ENCODE measurements at regions not wholly inside any gene's neighbourhood (a gene's known extent, or its start where the extent isn't known, plus 50 kb on each side); places are given as distances from the start of the nearest gene placed in this dataset.
A peak's percentile ranks its signal among the peaks of the same experiment; 100 is the strongest.

- Histone ChIP-seq H3K79me2 (ENCODE audit: control insufficient read depth, insufficient read depth, low read length) (no peaks in the 10 kb centered on the region), H3K9ac (ENCODE audit: insufficient read depth, low read length) (no peak overlapping the region), H3K4me1 (ENCODE audit: control insufficient read depth, extremely low read depth, insufficient read depth, low read length) (no peaks in the 10 kb centered on the region), H2AFZ (ENCODE audit: low read length) (no peak overlapping the region), H3K36me3 (ENCODE audit: control insufficient read depth, insufficient read depth, low read length) (no peaks in the 10 kb centered on the region), H3K27me3 (ENCODE audit: control insufficient read depth, insufficient read depth, low read length) (no peaks in the 10 kb centered on the region), H3K4me3 (replicated peaks in 1 of 4; ENCODE audit: control extremely low read depth in 1 of 4, insufficient read depth in 1 of 4, low read depth in 3 of 4, low read length in 4 of 4) (no peak overlapping the region), H3K4me2 (ENCODE audit: extremely low read depth, insufficient read depth, low read length) (no peak overlapping the region), H3K9me3 (ENCODE audit: control insufficient read depth, insufficient read depth, low read depth, low read length) (no peaks in the 10 kb centered on the region), H3K27ac (ENCODE audit: insufficient read depth, low read length) (no peak overlapping the region), H4K20me1 (ENCODE audit: control insufficient read depth, extremely low read depth, insufficient read depth, low read length) (no peaks in the 10 kb centered on the region)
- no peak for DNase-seq (ENCODE audit: low read depth in 2 of 2)
- no peak for TF ChIP-seq CTCF (conservative IDR thresholded peaks at IDR 0.05 in 1 of 2, IDR thresholded peaks at IDR 0.05 in 1 of 2; ENCODE audit: low read depth in 1 of 2, low read length in 2 of 2)
- no peak for TF ChIP-seq EZH2 (IDR thresholded peaks at IDR 0.05; ENCODE audit: low read length, missing control alignments)
Measured at GRCh38 chr11:104549019-104549418, 349.2 kb downstream of the CASP12 start.

- peak; percentile 17 to 47 for DNase-seq (ENCODE audit: low read depth in 2 of 2)
- TF ChIP-seq CTCF (conservative IDR thresholded peaks at IDR 0.05 in 1 of 2, IDR thresholded peaks at IDR 0.05 in 1 of 2; ENCODE audit: low read depth in 1 of 2, low read length in 2 of 2) (no peak), EZH2 (IDR thresholded peaks at IDR 0.05; ENCODE audit: low read length, missing control alignments) (no peak)
- H3K4me2 ChIP-seq (ENCODE audit: extremely low read depth, insufficient read depth, low read length) = no peak overlapping the region
- no peaks in the 10 kb centered on the region for H3K79me2 ChIP-seq (ENCODE audit: control insufficient read depth, insufficient read depth, low read length)
- no peak overlapping the region for H2AFZ ChIP-seq (ENCODE audit: low read length)
- no peak overlapping the region for H3K9ac ChIP-seq (ENCODE audit: insufficient read depth, low read length)
- no peaks in the 10 kb centered on the region for H3K36me3 ChIP-seq (ENCODE audit: control insufficient read depth, insufficient read depth, low read length)
- H4K20me1 ChIP-seq (ENCODE audit: control insufficient read depth, extremely low read depth, insufficient read depth, low read length) = no peaks in the 10 kb centered on the region
- no peak overlapping the region for H3K27ac ChIP-seq (ENCODE audit: insufficient read depth, low read length)
- H3K4me1 ChIP-seq (ENCODE audit: control insufficient read depth, extremely low read depth, insufficient read depth, low read length) = no peaks in the 10 kb centered on the region
- H3K9me3 ChIP-seq (ENCODE audit: control insufficient read depth, insufficient read depth, low read depth, low read length) = no peaks in the 10 kb centered on the region
- no peak overlapping the region for H3K4me3 ChIP-seq (replicated peaks in 1 of 4; ENCODE audit: control extremely low read depth in 1 of 4, insufficient read depth in 1 of 4, low read depth in 3 of 4, low read length in 4 of 4)
- no peaks in the 10 kb centered on the region for H3K27me3 ChIP-seq (ENCODE audit: control insufficient read depth, insufficient read depth, low read length)
Measured at GRCh38 chr11:104547996-104548661, 350.1 kb downstream of the CASP12 start.

GRCh38 chr11:104546501-104546900 is 351.8 kb downstream of the CASP12 start:
- no peak overlapping the region for H3K4me3 ChIP-seq (replicated peaks in 1 of 4; ENCODE audit: control extremely low read depth in 1 of 4, insufficient read depth in 1 of 4, low read depth in 3 of 4, low read length in 4 of 4)
- no peak overlapping the region for H3K27ac ChIP-seq (ENCODE audit: insufficient read depth, low read length)
- no peaks in the 10 kb centered on the region for H3K9me3 ChIP-seq (ENCODE audit: control insufficient read depth, insufficient read depth, low read depth, low read length)
- DNase-seq (ENCODE audit: low read depth in 2 of 2) = no peak
- no peak overlapping the region for H3K4me2 ChIP-seq (ENCODE audit: extremely low read depth, insufficient read depth, low read length)
- H3K9ac ChIP-seq (ENCODE audit: insufficient read depth, low read length) = no peak overlapping the region
- no peaks in the 10 kb centered on the region for H3K4me1 ChIP-seq (ENCODE audit: control insufficient read depth, extremely low read depth, insufficient read depth, low read length)
- H3K79me2 ChIP-seq (ENCODE audit: control insufficient read depth, insufficient read depth, low read length) = no peaks in the 10 kb centered on the region
- H3K27me3 ChIP-seq (ENCODE audit: control insufficient read depth, insufficient read depth, low read length) = no peaks in the 10 kb centered on the region
- no peaks in the 10 kb centered on the region for H4K20me1 ChIP-seq (ENCODE audit: control insufficient read depth, extremely low read depth, insufficient read depth, low read length)
- H3K36me3 ChIP-seq (ENCODE audit: control insufficient read depth, insufficient read depth, low read length) = no peaks in the 10 kb centered on the region
- TF ChIP-seq CTCF (conservative IDR thresholded peaks at IDR 0.05 in 1 of 2, IDR thresholded peaks at IDR 0.05 in 1 of 2; ENCODE audit: low read depth in 1 of 2, low read length in 2 of 2) (no peak), EZH2 (IDR thresholded peaks at IDR 0.05; ENCODE audit: low read length, missing control alignments) (no peak)
- no peak overlapping the region for H2AFZ ChIP-seq (ENCODE audit: low read length)
